ENCODE measurements at regions not wholly inside any gene's neighbourhood (a gene's known extent, or its start where the extent isn't known, plus 50 kb on each side); places are given as distances from the start of the nearest gene placed in this dataset.
"Not testable (repeated sequence)": the region's sequence is repeated elsewhere in the genome, so short reads cannot be mapped to it uniquely, and the experiment has no call there.

DNA sequence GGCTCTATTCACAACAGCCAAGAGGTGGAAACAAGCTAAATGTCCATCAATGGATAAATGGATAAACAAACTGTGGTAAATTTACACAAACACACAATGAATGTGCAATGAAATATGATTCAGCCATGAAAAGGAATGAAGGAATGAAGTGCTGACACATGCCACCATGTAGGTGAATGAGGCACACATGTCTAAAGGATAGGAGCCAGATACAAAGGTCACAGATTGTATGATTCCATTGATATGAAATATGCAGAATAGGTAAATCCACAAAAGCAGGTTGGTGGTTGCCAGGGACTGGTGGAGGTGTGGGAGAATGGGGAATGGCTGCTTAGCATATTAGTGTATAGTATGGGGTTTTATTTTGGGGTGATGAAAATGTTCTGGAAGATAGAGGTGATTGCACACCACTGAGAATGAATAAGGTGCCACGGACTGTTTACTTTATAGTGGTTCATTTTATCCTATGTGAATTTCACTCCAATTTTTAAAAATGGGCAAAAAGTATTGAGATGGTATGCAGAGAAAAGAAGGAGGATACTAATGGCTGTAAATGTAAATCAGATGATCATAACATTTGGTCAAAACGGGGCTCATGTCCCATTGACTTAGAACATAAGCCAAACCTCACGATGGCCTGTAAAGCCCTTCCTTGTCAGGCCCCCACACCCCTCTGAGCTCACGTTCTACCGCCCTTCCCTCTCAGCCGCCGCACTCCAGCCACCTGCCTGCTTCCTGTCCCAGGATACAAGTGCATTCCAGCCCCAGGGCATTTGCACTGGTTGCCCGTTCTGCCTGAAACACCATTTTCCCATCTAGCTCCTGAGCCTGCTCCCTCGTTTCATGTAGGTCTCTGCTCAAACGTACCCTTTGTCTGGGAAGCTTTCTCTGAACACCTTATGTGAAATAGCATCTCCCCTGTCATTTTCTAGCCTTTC is 165.5 kb downstream of the DDX1 start:
- no peaks in the 10 kb centered on the region for H3K79me2 ChIP-seq (ENCODE audit: low read length)
- H3K4me1 ChIP-seq (ENCODE audit: low read length): no peaks in the 10 kb centered on the region
- H3K4me2 ChIP-seq (ENCODE audit: low read length): no peak overlapping the region
- H3K9me3 ChIP-seq (ENCODE audit: insufficient read depth, low read length): no peaks in the 10 kb centered on the region
- no peaks in the 10 kb centered on the region for H4K20me1 ChIP-seq (ENCODE audit: insufficient read depth, low read length)
- H2AFZ ChIP-seq (ENCODE audit: low read depth, low read length): no peak overlapping the region
- no peak overlapping the region for H3K9ac ChIP-seq (ENCODE audit: low read length)
- no peak overlapping the region for H3K4me3 ChIP-seq (ENCODE audit: low read length)
- 0 out of 2 replicates have a peak, but pooled peaks cover 11% of the 10 kb centered on the region for H3K27me3 ChIP-seq (ENCODE audit: low read depth, low read length)
- TF ChIP-seq, protein P1, sequence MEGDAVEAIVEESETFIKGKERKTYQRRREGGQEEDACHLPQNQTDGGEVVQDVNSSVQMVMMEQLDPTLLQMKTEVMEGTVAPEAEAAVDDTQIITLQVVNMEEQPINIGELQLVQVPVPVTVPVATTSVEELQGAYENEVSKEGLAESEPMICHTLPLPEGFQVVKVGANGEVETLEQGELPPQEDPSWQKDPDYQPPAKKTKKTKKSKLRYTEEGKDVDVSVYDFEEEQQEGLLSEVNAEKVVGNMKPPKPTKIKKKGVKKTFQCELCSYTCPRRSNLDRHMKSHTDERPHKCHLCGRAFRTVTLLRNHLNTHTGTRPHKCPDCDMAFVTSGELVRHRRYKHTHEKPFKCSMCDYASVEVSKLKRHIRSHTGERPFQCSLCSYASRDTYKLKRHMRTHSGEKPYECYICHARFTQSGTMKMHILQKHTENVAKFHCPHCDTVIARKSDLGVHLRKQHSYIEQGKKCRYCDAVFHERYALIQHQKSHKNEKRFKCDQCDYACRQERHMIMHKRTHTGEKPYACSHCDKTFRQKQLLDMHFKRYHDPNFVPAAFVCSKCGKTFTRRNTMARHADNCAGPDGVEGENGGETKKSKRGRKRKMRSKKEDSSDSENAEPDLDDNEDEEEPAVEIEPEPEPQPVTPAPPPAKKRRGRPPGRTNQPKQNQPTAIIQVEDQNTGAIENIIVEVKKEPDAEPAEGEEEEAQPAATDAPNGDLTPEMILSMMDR (IDR thresholded peaks at IDR 0.05; ENCODE audit: low read depth, low read length): no peak
- no peak for TF ChIP-seq EZH2phosphoT487 (IDR thresholded peaks at IDR 0.05; ENCODE audit: low read depth)
- no peaks in the 10 kb centered on the region for H3K36me3 ChIP-seq (replicated peaks; ENCODE audit: low read depth, low read length)
- H3K27ac ChIP-seq (ENCODE audit: low read length): no peak overlapping the region

DNA sequence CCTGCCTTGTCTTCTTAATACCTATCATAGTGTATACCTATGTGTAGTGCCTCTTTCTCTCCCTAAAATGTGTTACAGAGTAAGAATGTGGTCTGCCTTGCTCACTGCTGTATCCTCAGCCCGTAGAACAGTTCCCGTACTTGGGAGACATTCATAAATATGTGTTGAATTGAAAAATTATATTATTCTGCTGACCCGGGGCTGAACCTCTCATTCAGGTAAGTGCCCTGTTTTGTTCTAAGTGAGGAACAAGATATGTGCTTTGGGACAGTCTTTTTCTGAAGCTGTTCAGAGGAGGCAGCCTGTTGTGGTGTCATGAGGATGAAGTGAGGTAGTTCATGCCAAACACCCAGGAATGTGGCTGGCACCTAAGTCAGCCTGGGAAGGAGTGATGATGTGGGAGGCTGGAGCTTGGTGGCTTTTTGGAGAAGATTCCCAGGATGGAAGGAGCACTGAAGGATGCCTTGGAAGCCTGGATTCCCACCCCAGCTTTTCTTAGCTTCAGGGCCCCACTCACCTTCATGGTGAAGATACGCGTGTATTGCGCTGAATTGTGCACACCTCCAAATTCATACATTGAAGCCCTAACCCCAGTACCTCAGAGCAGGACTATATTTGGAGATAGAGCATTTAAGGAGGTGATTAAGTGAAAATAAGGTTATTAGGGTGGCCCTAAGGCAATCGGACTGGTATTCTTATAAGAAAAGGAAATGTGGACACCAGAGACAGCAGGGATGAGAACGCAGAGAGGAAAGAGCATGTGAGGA is 166.3 kb downstream of the DDX1 start:
- H3K4me1 ChIP-seq (ENCODE audit: low read length): no peaks in the 10 kb centered on the region
- H2AFZ ChIP-seq (ENCODE audit: low read depth, low read length): no peak overlapping the region
- H3K27ac ChIP-seq (ENCODE audit: low read length): no peak overlapping the region
- no peak overlapping the region for H3K4me3 ChIP-seq (ENCODE audit: low read length)
- no peak overlapping the region for H3K9ac ChIP-seq (ENCODE audit: low read length)
- no peaks in the 10 kb centered on the region for H3K9me3 ChIP-seq (ENCODE audit: insufficient read depth, low read length)
- H3K4me2 ChIP-seq (ENCODE audit: low read length): no peak overlapping the region
- 0 out of 2 replicates have a peak, but pooled peaks cover 11% of the 10 kb centered on the region for H3K27me3 ChIP-seq (ENCODE audit: low read depth, low read length)
- no peak for TF ChIP-seq EZH2phosphoT487 (IDR thresholded peaks at IDR 0.05; ENCODE audit: low read depth)
- TF ChIP-seq, protein P1 (IDR thresholded peaks at IDR 0.05; ENCODE audit: low read depth, low read length): no peak
- H3K79me2 ChIP-seq (ENCODE audit: low read length): no peaks in the 10 kb centered on the region
- H3K36me3 ChIP-seq (replicated peaks; ENCODE audit: low read depth, low read length): no peaks in the 10 kb centered on the region
- no peaks in the 10 kb centered on the region for H4K20me1 ChIP-seq (ENCODE audit: insufficient read depth, low read length)

DNA sequence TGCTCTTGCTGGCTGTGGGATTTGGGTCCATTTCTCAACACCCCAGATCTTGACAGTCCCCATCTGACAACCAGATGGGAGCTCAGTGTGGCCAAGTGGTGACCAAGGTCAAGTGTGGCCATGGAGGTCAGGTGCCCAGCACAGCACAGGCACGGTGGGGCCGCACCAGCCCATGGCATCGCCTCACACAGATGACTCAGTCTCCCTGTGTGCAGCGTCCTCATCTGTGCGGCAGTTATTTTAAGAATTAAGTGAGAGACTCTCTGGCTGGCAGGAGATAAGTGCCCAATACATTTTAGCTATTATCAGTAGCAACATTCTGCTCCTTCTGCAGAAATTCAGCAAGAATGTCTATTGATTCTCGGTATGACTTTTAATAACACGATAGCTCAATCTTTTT is 167.2 kb downstream of the DDX1 start:
- TF ChIP-seq, protein P1 (IDR thresholded peaks at IDR 0.05; ENCODE audit: low read depth, low read length): no peak
- no peak for TF ChIP-seq EZH2phosphoT487 (IDR thresholded peaks at IDR 0.05; ENCODE audit: low read depth)
- no peak overlapping the region for H3K4me2 ChIP-seq (ENCODE audit: low read length)
- H3K4me1 ChIP-seq (ENCODE audit: low read length): no peaks in the 10 kb centered on the region
- H3K79me2 ChIP-seq (ENCODE audit: low read length): no peaks in the 10 kb centered on the region
- no peak overlapping the region for H3K27ac ChIP-seq (ENCODE audit: low read length)
- no peaks in the 10 kb centered on the region for H3K36me3 ChIP-seq (replicated peaks; ENCODE audit: low read depth, low read length)
- no peak overlapping the region for H3K4me3 ChIP-seq (ENCODE audit: low read length)
- no peaks in the 10 kb centered on the region for H3K9me3 ChIP-seq (ENCODE audit: insufficient read depth, low read length)
- 0 out of 2 replicates have a peak, but pooled peaks cover 11% of the 10 kb centered on the region for H3K27me3 ChIP-seq (ENCODE audit: low read depth, low read length)
- H3K9ac ChIP-seq (ENCODE audit: low read length): no peak overlapping the region
- H4K20me1 ChIP-seq (ENCODE audit: insufficient read depth, low read length): no peaks in the 10 kb centered on the region
- no peak overlapping the region for H2AFZ ChIP-seq (ENCODE audit: low read depth, low read length)

DNA sequence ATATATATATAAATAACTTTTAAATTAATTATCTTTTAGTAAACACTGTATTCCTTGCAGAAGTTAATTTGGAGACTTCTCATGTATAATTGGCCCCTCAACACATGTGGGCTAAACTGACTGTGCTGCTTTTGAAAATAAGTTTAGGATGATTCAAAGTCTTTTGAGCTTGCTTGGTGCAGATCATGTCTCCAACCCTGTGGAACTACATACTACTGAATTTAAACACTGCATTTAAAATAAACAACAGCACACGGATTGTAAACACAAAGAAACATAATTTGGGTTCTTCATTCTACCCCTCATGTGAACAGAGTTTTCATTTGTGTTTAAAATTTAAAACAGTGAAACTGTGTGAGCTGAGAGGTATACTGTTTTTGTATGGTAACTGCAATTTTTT is 167.7 kb downstream of the DDX1 start:
- H3K27me3 ChIP-seq (ENCODE audit: low read depth, low read length): 0 out of 2 replicates have a peak, but pooled peaks cover 11% of the 10 kb centered on the region
- H2AFZ ChIP-seq (ENCODE audit: low read depth, low read length): no peak overlapping the region
- no peaks in the 10 kb centered on the region for H3K36me3 ChIP-seq (replicated peaks; ENCODE audit: low read depth, low read length)
- H4K20me1 ChIP-seq (ENCODE audit: insufficient read depth, low read length): no peaks in the 10 kb centered on the region
- no peaks in the 10 kb centered on the region for H3K4me1 ChIP-seq (ENCODE audit: low read length)
- no peaks in the 10 kb centered on the region for H3K9me3 ChIP-seq (ENCODE audit: insufficient read depth, low read length)
- H3K4me3 ChIP-seq (ENCODE audit: low read length): no peak overlapping the region
- TF ChIP-seq, protein P1 (IDR thresholded peaks at IDR 0.05; ENCODE audit: low read depth, low read length): no peak
- no peak for TF ChIP-seq EZH2phosphoT487 (IDR thresholded peaks at IDR 0.05; ENCODE audit: low read depth)
- H3K4me2 ChIP-seq (ENCODE audit: low read length): no peak overlapping the region
- no peak overlapping the region for H3K27ac ChIP-seq (ENCODE audit: low read length)
- no peak overlapping the region for H3K9ac ChIP-seq (ENCODE audit: low read length)
- no peaks in the 10 kb centered on the region for H3K79me2 ChIP-seq (ENCODE audit: low read length)

DNA sequence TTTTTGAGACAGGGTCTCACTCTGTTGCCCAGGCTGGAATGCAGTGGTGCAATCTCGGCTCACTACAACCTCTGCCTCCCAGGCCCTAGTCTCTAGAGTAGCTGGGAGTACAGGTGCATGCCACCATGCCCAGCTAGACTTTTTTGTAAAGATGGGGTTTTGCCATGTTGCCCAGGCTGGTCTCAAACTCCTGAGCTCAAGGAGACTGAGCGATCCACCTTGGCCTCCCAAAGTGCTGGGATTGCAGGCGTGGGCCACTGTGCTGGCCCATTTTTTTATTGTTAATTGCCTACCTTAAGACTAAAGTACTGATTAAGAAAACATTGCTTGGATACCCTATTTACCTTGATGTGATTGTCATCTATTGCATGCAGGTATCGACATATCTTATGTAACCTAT is 168.1 kb downstream of the DDX1 start:
- not testable (repeated sequence) for H3K27ac ChIP-seq (ENCODE audit: low read length); H3K36me3 ChIP-seq (replicated peaks; ENCODE audit: low read depth, low read length); H4K20me1 ChIP-seq (ENCODE audit: insufficient read depth, low read length); H3K9me3 ChIP-seq (ENCODE audit: insufficient read depth, low read length); H3K4me2 ChIP-seq (ENCODE audit: low read length); H3K4me3 ChIP-seq (ENCODE audit: low read length); H3K9ac ChIP-seq (ENCODE audit: low read length); H2AFZ ChIP-seq (ENCODE audit: low read depth, low read length); H3K79me2 ChIP-seq (ENCODE audit: low read length); H3K4me1 ChIP-seq (ENCODE audit: low read length)
- 0 out of 2 replicates have a peak, but pooled peaks cover 11% of the 10 kb centered on the region for H3K27me3 ChIP-seq (ENCODE audit: low read depth, low read length)

Data from OCI-LY3 (cell line).